HepG2 (cell line): ENCODE measurements at regions not wholly inside any gene's neighbourhood (a gene's known extent, or its start where the extent isn't known, plus 50 kb on each side); places are given as distances from the start of the nearest gene placed in this dataset.

Experiments
- ESRRA ChIP-seq: sonication (generic); formaldehyde crosslinking; IDR thresholded peaks from 2 replicates; pipeline ENCODE4 v1.5.1; 2020; ENCODE audit warnings: mild to moderate bottlenecking, low read depth, missing genetic modification reagents
- RXRA ChIP-seq: sonication (generic); formaldehyde crosslinking; IDR thresholded peaks from 2 replicates; pipeline ENCODE4 v1.5.1; 2020; ENCODE audit warnings: missing genetic modification reagents
- SIN3A ChIP-seq: IDR thresholded peaks from 2 replicates; pipeline ENCODE4 v1.6.1; 2011; ENCODE audit warnings: low read depth, mild to moderate bottlenecking, control low read depth, low read length, borderline replicate concordance
- ZNF713 ChIP-seq: sonication (generic); formaldehyde crosslinking; IDR thresholded peaks from 2 replicates; pipeline ENCODE4 v1.4.0; 2020; ENCODE audit warnings: mild to moderate bottlenecking, missing genetic modification reagents

DNA sequence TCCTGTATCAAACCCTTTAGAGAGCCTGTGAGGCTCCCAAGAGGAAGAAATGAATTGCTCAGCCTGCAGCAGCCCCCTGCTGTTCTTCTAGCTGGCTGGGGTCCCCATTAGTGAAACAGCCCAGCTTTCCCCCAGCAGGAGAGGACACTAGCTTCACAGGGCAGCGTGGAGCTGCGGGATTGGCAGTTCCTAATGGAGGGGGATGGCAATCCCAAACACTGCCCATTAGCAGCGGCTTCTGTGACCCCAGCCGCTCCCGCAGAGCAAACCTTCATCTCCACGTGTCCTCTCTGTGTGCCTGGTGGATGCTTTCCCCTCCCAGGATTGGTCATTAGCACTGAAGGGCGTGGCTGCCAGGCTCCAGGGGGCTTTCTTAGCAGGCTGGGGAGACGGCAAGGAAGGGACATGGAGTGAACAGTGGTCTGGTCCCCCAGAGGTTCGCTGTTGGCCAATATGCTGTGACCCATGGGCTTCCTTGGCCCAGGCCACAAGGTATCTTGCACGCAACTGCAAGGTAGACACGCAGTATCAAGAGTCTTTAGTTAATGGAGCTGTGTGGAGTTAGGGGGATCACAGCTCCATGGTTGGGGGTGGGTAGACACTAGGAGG is 322.5 kb upstream of the ZMIZ1 start:
- TF ChIP-seq SIN3A (no peak), RXRA (CRISPR knock-in tag) (no peak), ESRRA (CRISPR knock-in tag) (no peak), ZNF713 (CRISPR knock-in tag) (no peak)
